AG09309 (cell line): ENCODE measurements at regions not wholly inside any gene's neighbourhood (a gene's known extent, or its start where the extent isn't known, plus 50 kb on each side); places are given as distances from the start of the nearest gene placed in this dataset.

ENCODE experiments used
- DNase-seq: peaks from one replicate; pipeline ENCODE4 v3.0.0-alpha.2; 2010; ENCODE audit warnings: low read depth
- H3K4me3 ChIP-seq: 2 replicates; pipeline ENCODE4 v1.5.1; 2011; ENCODE audit warnings: mild to moderate bottlenecking, low read depth, low read length, moderate library complexity; ENCODE audit not compliant: control insufficient read depth
- CTCF ChIP-seq: IDR thresholded peaks from 2 replicates; pipeline ENCODE4 v1.5.1; 2011; ENCODE audit warnings: mild to moderate bottlenecking, low read depth, low read length, inconsistent platforms; ENCODE audit not compliant: insufficient read depth, control insufficient read depth; ENCODE audit errors: missing control alignments

- DNase-seq: no peak
- TF ChIP-seq CTCF: no peak
- no peak overlapping the region for H3K4me3 ChIP-seq
Measured at GRCh38 chr3:34872406-34872805, 766.9 kb upstream of the ARPP21 start.

GRCh38 chr3:34876997-34877396, 762.3 kb upstream of the ARPP21 start:
- no peak overlapping the region for H3K4me3 ChIP-seq
- TF ChIP-seq CTCF: no peak
- no peak for DNase-seq

GRCh38 chr3:34878488-34878887, 760.8 kb upstream of the ARPP21 start:
- DNase-seq: no peak
- H3K4me3 ChIP-seq: no peak overlapping the region
- TF ChIP-seq CTCF: no peak

GRCh38 chr3:34881026-34881425, 758.3 kb upstream of the ARPP21 start:
- TF ChIP-seq CTCF: no peak
- H3K4me3 ChIP-seq: no peak overlapping the region
- no peak for DNase-seq

- no peak overlapping the region for H3K4me3 ChIP-seq
- TF ChIP-seq CTCF: no peak
- no peak for DNase-seq
Measured at GRCh38 chr3:34882764-34883163, 756.6 kb upstream of the ARPP21 start.

GRCh38 chr3:34884007-34884406, 755.3 kb upstream of the ARPP21 start:
- no peak for TF ChIP-seq CTCF
- no peak for DNase-seq
- no peak overlapping the region for H3K4me3 ChIP-seq

GRCh38 chr3:34886443-34886842, 752.9 kb upstream of the ARPP21 start:
- DNase-seq: no peak

More at GRCh38 chr3:34886443-34886842, 752.9 kb upstream of the ARPP21 start:
- no peak overlapping the region for H3K4me3 ChIP-seq
- no peak for TF ChIP-seq CTCF
